Uterus (tissue), 3 donors: ENCODE measurements at regions not wholly inside any gene's neighbourhood (a gene's known extent, or its start where the extent isn't known, plus 50 kb on each side); places are given as distances from the start of the nearest gene placed in this dataset.

Experiments used
- DNase-seq, 2 donors: peaks; one replicate each; pipeline ENCODE4 v3.0.0-alpha.2; 2019 to 2020
- H3K27ac ChIP-seq, 2 donors: fragments of 200-600 bp; sonication (generic); 1 replicate in 1 of 2; 2 replicates in 1 of 2; pipeline ENCODE4 v1.5.1; 2016 to 2018
- H3K27me3 ChIP-seq, 2 donors: fragments of 200-600 bp; sonication (generic); one replicate each; pipeline ENCODE4 v1.5.1; 2018 to 2019; ENCODE audit warnings: control low read depth in 1 of 2
- H3K36me3 ChIP-seq, 2 donors: fragments of 200-600 bp; sonication (generic); one replicate each; pipeline ENCODE4 v1.5.1; 2019; ENCODE audit warnings: control low read depth in 1 of 2
- H3K4me1 ChIP-seq, 2 donors: fragments of 200-600 bp; sonication (generic); one replicate each; pipeline ENCODE4 v1.5.1; 2018 to 2019; ENCODE audit warnings: control low read depth in 1 of 2
- H3K4me3 ChIP-seq, 2 donors: fragments of 200-600 bp; sonication (generic); 1 replicate in 1 of 2; 2 replicates in 1 of 2; pipeline ENCODE4 v1.5.1; 2018 to 2019; ENCODE audit warnings: mild to moderate bottlenecking in 1 of 2
- H3K9me3 ChIP-seq, 2 donors: fragments of 200-600 bp; sonication (generic); one replicate each; pipeline ENCODE4 v1.5.1; 2019; ENCODE audit warnings: control low read depth in 1 of 2
- CTCF ChIP-seq, 4 experiments: fragments of 200-600 bp in 2 of 4; fragments of 450-650 bp in 2 of 4; sonication (generic) in 2 of 4; IDR thresholded peaks; one replicate each; pipeline ENCODE4 v1.5.1; 2016 to 2019; ENCODE audit warnings: antibody characterized with exemption in 4 of 4, mild to moderate bottlenecking in 2 of 4, moderate library complexity in 1 of 4
- POLR2A ChIP-seq, 2 donors: fragments of 450-650 bp; IDR thresholded peaks; one replicate each; pipeline ENCODE4 v1.6.1; 2016; ENCODE audit warnings: antibody characterized with exemption in 2 of 2, mild to moderate bottlenecking in 1 of 2, moderate library complexity in 1 of 2
- intact Hi-C: fragments of 100-400 bp; cut with DNase I; formaldehyde crosslinking; loops from one replicate; pipeline ENCODE4 v1.15.1; 2023; ENCODE audit warnings: low total_unique reads
- donor health status: DM: yes; HTN: yes; CAD: no.

- Histone ChIP-seq H3K4me3 (no peak overlapping the region), H3K27ac (no peak overlapping the region), H3K36me3 (no peaks in the 10 kb centered on the region), H3K4me1 (no peaks in the 10 kb centered on the region), H3K9me3 (no peaks in the 10 kb centered on the region), H3K27me3 (no peaks in the 10 kb centered on the region)
- DNase-seq: no peak
- intact Hi-C loops: no loop called here
- TF ChIP-seq CTCF (IDR thresholded peaks at IDR 0.05) (no peak), POLR2A (IDR thresholded peaks at IDR 0.05) (no peak)
These were observed 313.2 kb downstream of the UQCRFS1 start for GRCh38 chr19:28899703-28900102.

GRCh38 chr19:28898249-28898648 lies 314.7 kb downstream of the UQCRFS1 start:
- intact Hi-C loops: no loop called here
- TF ChIP-seq CTCF (IDR thresholded peaks at IDR 0.05) (no peak), POLR2A (IDR thresholded peaks at IDR 0.05) (no peak)
- no peaks in the 10 kb centered on the region for H3K4me1 ChIP-seq
- H3K4me3 ChIP-seq: no peak overlapping the region
- H3K27ac ChIP-seq: no peak overlapping the region
- no peak for DNase-seq
- H3K27me3 ChIP-seq: no peaks in the 10 kb centered on the region
- no peaks in the 10 kb centered on the region for H3K36me3 ChIP-seq
- no peaks in the 10 kb centered on the region for H3K9me3 ChIP-seq

- intact Hi-C loops: no loop called here
- DNase-seq: no peak
- H3K4me3 ChIP-seq: no peak overlapping the region
- H3K4me1 ChIP-seq: no peaks in the 10 kb centered on the region
- no peaks in the 10 kb centered on the region for H3K9me3 ChIP-seq
- no peak overlapping the region for H3K27ac ChIP-seq
- no peaks in the 10 kb centered on the region for H3K36me3 ChIP-seq
- TF ChIP-seq POLR2A (IDR thresholded peaks at IDR 0.05) (no peak), CTCF (IDR thresholded peaks at IDR 0.05) (no peak)
- H3K27me3 ChIP-seq: no peaks in the 10 kb centered on the region
These were observed 322.8 kb downstream of the UQCRFS1 start for GRCh38 chr19:28889941-28890670.

- intact Hi-C loops: no loop called here
- no peak for TF ChIP-seq POLR2A (IDR thresholded peaks at IDR 0.05)
- no peak for TF ChIP-seq CTCF (IDR thresholded peaks at IDR 0.05)
- DNase-seq: no peak
These were observed 324.9 kb downstream of the UQCRFS1 start for GRCh38 chr19:28887920-28888618.

GRCh38 chr19:28886708-28887107 lies 326.2 kb downstream of the UQCRFS1 start:
- H3K27ac ChIP-seq: no peak overlapping the region
- no peak for TF ChIP-seq POLR2A (IDR thresholded peaks at IDR 0.05)
- TF ChIP-seq CTCF (IDR thresholded peaks at IDR 0.05): no peak
- intact Hi-C loops: no loop called here
- no peaks in the 10 kb centered on the region for H3K36me3 ChIP-seq
- no peaks in the 10 kb centered on the region for H3K9me3 ChIP-seq
- H3K27me3 ChIP-seq: no peaks in the 10 kb centered on the region
- H3K4me1 ChIP-seq: no peaks in the 10 kb centered on the region
- no peak overlapping the region for H3K4me3 ChIP-seq
- DNase-seq: no peak

More at GRCh38 chr19:28887920-28888618, 324.9 kb downstream of the UQCRFS1 start:
- Histone ChIP-seq H3K4me3 (no peak overlapping the region), H3K27me3 (no peaks in the 10 kb centered on the region), H3K36me3 (no peaks in the 10 kb centered on the region), H3K27ac (no peak overlapping the region), H3K4me1 (no peaks in the 10 kb centered on the region), H3K9me3 (no peaks in the 10 kb centered on the region)
